ENCODE measurements at regions not wholly inside any gene's neighbourhood (a gene's known extent, or its start where the extent isn't known, plus 50 kb on each side); places are given as distances from the start of the nearest gene placed in this dataset.

GRCh38 chr5:163938595-163938994 lies 433.2 kb downstream of the MAT2B start:
- no peaks in the 10 kb centered on the region for H3K9me3 ChIP-seq
- ATAC-seq: peak; percentile 94 to 99 (median 99)
- H3K27me3 ChIP-seq: no peaks in the 10 kb centered on the region
- H3K36me3 ChIP-seq: no peaks in the 10 kb centered on the region
- no peak for TF ChIP-seq POLR2A (IDR thresholded peaks at IDR 0.05)
- TF ChIP-seq, protein P1, sequence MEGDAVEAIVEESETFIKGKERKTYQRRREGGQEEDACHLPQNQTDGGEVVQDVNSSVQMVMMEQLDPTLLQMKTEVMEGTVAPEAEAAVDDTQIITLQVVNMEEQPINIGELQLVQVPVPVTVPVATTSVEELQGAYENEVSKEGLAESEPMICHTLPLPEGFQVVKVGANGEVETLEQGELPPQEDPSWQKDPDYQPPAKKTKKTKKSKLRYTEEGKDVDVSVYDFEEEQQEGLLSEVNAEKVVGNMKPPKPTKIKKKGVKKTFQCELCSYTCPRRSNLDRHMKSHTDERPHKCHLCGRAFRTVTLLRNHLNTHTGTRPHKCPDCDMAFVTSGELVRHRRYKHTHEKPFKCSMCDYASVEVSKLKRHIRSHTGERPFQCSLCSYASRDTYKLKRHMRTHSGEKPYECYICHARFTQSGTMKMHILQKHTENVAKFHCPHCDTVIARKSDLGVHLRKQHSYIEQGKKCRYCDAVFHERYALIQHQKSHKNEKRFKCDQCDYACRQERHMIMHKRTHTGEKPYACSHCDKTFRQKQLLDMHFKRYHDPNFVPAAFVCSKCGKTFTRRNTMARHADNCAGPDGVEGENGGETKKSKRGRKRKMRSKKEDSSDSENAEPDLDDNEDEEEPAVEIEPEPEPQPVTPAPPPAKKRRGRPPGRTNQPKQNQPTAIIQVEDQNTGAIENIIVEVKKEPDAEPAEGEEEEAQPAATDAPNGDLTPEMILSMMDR (IDR thresholded peaks at IDR 0.05): no peak
- 13% methylated on average over 1 of the region's 1 CpG for WGBS (ENCODE audit: insufficient coverage, low coverage, low lambda C conversion rate, missing lambda C conversion rate)
- peak; percentile 67 to 81 (median 80) for DNase-seq
- no peak overlapping the region for H3K27ac ChIP-seq
- no peak overlapping the region for H3K4me3 ChIP-seq
- intact Hi-C loops (cut with DNase I): no loop called here
- peaks cover 0 to 9% (median 0%) of the 10 kb centered on the region in 4 donors for H3K4me1 ChIP-seq

DNA sequence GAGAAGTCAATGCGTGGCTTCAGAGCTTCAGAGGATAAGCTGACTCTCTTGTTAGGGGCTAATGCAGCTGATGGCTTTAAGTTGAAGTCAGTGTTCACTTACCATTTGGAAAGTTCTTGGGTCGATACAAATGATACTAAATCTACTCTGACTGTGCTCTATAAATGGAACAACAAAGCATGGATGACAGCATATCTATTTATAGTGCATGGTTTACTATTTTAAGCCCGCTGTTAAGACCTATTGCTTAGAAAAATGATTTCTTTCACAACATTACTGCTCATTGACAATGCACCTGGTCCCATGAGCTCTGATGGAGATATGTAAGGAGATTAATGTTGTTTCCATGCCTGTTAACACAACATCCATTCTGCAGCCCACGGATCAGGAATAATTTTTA lies 435.7 kb downstream of the MAT2B start:
- no peak for TF ChIP-seq POLR2A (IDR thresholded peaks at IDR 0.05)
- TF ChIP-seq, protein P1 (IDR thresholded peaks at IDR 0.05): no peak
- no peak for ATAC-seq
- no peak overlapping the region for H3K4me3 ChIP-seq
- no peak for DNase-seq
- no peaks in the 10 kb centered on the region for H3K9me3 ChIP-seq
- peaks cover 0 to 6% (median 0%) of the 10 kb centered on the region in 4 donors for H3K4me1 ChIP-seq
- no peaks in the 10 kb centered on the region for H3K36me3 ChIP-seq
- no peaks in the 10 kb centered on the region for H3K27me3 ChIP-seq
- no peak overlapping the region for H3K27ac ChIP-seq
- intact Hi-C loops (cut with DNase I): no loop called here
- 70% methylated on average over 4 of the region's 4 CpGs for WGBS (ENCODE audit: insufficient coverage, low coverage, low lambda C conversion rate, missing lambda C conversion rate)

DNA sequence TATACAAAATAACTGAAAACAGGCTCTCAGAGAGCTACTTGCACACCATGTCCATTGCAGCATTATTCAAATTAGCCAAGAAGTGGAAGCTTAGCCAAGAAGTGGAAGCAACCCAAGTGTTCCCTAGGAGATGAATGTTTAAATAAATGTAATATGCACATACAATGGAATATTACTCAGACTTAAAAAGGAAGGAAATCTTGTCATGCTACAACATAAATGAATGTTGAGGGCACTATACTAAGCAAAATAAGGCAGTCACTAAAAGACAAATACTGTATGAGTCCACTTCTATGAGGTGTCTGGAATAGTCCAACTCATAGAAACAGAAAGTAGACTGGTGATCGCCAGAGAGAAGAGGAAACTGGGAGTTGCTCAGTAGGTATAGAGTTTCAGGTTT lies 438.1 kb downstream of the MAT2B start:
- H3K4me3 ChIP-seq: no peak overlapping the region
- no peak for TF ChIP-seq POLR2A (IDR thresholded peaks at IDR 0.05)
- TF ChIP-seq, protein P1 (IDR thresholded peaks at IDR 0.05): no peak
- WGBS (ENCODE audit: insufficient coverage, low coverage, low lambda C conversion rate, missing lambda C conversion rate): 70% methylated on average over 1 of the region's 1 CpG
- H3K36me3 ChIP-seq: no peaks in the 10 kb centered on the region
- no peaks in the 10 kb centered on the region for H3K9me3 ChIP-seq
- no peaks in the 10 kb centered on the region for H3K27me3 ChIP-seq
- peaks cover 0 to 4% (median 0%) of the 10 kb centered on the region in 4 donors for H3K4me1 ChIP-seq
- ATAC-seq: peak in 2 of 4 donors; percentile 23 to 25
- intact Hi-C loops (cut with DNase I): no loop called here
- no peak for DNase-seq
- no peak overlapping the region for H3K27ac ChIP-seq

DNA sequence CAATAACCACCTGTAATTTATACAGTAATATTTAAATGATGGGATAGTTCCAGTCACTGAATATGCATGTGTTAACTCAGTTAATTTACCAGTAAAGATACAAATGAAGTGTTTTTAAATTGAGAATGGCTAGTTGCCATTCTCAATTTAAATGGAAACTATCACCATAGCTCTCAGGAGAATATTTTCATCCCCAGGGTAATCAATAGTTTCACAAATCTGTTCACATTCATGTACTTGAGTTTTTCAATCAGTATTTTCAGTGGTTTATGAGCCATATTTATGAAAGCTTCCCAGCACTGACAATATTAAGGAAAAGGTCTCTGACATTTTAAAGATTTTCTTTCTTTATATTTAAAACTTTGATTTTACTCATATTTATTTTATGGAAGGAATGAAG lies 439.3 kb downstream of the MAT2B start:
- DNase-seq (no peak), ATAC-seq (no peak)
- TF ChIP-seq, protein P1 (IDR thresholded peaks at IDR 0.05): no peak
- Histone ChIP-seq H3K27me3 (no peaks in the 10 kb centered on the region), H3K4me1 (no peaks in the 10 kb centered on the region), H3K27ac (no peak overlapping the region), H3K4me3 (no peak overlapping the region), H3K36me3 (no peaks in the 10 kb centered on the region), H3K9me3 (no peaks in the 10 kb centered on the region)
- intact Hi-C loops (cut with DNase I): no loop called here
